T-helper 1 cell treated with Interleukin-12 subunit alpha and Interleukin-12 subunit beta and Interleukin-4 antibody, amounts not matched to agents 30 μg/mL and 1 μg/mL, for 36 hours (primary cell): ENCODE measurements at regions not wholly inside any gene's neighbourhood (a gene's known extent, or its start where the extent isn't known, plus 50 kb on each side); places are given as distances from the start of the nearest gene placed in this dataset.
"Not testable (repeated sequence)": the region's sequence is repeated elsewhere in the genome, so short reads cannot be mapped to it uniquely, and the experiment has no call there.

Experiments
- H3K27ac Mint-ChIP-seq: one replicate; pipeline ENCODE4 v1.8.0; 2021; ENCODE audit warnings: mild to moderate bottlenecking, mixed read lengths
- H3K27me3 Mint-ChIP-seq: one replicate; pipeline ENCODE4 v1.8.0; 2021; ENCODE audit warnings: low read depth, mixed read lengths
- H3K36me3 Mint-ChIP-seq: one replicate; pipeline ENCODE4 v1.8.0; 2021; ENCODE audit warnings: low read depth, mixed read lengths
- H3K4me1 Mint-ChIP-seq: one replicate; pipeline ENCODE4 v1.8.0; 2021; ENCODE audit warnings: low read depth, mixed read lengths
- H3K4me3 Mint-ChIP-seq: one replicate; pipeline ENCODE4 v1.8.0; 2021; ENCODE audit warnings: mild to moderate bottlenecking, moderate library complexity, mixed read lengths
- H3K9me3 Mint-ChIP-seq: one replicate; pipeline ENCODE4 v1.8.0; 2021; ENCODE audit warnings: mixed read lengths

DNA sequence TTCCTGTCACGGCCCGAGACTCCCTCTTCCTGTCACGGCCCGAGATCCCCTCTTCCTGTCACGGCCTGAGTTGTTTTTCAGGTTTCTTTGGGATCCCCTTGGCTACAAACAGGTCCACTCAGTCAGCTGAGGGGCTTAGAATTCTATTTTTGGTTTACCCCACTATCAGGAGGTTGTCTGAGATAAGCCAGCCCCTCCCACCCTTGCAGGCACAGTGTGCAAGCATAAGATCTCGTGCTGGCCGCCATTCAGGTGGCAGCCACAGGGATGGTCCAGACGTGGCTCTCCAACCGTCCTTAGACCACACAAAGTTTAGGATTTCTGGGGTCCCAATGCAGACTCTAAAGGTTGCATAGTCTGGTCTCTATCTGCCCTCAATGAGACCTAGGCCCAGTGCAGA is 186.0 kb upstream of the PLCXD1 start:
- H3K4me3 Mint-ChIP-seq, result not testable (repeated sequence)

More for the DNA sequence above, 186.0 kb upstream of the PLCXD1 start:
- peak overlapping the region; percentile 83 for H3K27ac Mint-ChIP-seq
- H3K9me3 Mint-ChIP-seq, H3K4me1 Mint-ChIP-seq, H3K36me3 Mint-ChIP-seq, H3K27me3 Mint-ChIP-seq: not testable (repeated sequence)
